Coronary artery (tissue), 2 donors: ENCODE measurements at regions not wholly inside any gene's neighbourhood (a gene's known extent, or its start where the extent isn't known, plus 50 kb on each side); places are given as distances from the start of the nearest gene placed in this dataset.

Experiments used
- DNase-seq: peaks from one replicate; pipeline ENCODE4 v3.0.0-alpha.2; 2017; ENCODE audit warnings: low spot score
- H3K27ac ChIP-seq, 2 donors: fragments of 200-600 bp; sonication (generic); one replicate each; pipeline ENCODE4 v1.5.1; 2016 to 2019
- H3K4me3 ChIP-seq: fragments of 200-600 bp; sonication (generic); 2 replicates; pipeline ENCODE4 v1.5.1; 2016; ENCODE audit warnings: mild to moderate bottlenecking, moderate library complexity
- TF ChIP-seq, protein P1 (sequence below): fragments of 200-600 bp; sonication (generic); IDR thresholded peaks from one replicate; pipeline ENCODE4 v1.5.1; 2019; ENCODE audit warnings: antibody characterized with exemption

DNA sequence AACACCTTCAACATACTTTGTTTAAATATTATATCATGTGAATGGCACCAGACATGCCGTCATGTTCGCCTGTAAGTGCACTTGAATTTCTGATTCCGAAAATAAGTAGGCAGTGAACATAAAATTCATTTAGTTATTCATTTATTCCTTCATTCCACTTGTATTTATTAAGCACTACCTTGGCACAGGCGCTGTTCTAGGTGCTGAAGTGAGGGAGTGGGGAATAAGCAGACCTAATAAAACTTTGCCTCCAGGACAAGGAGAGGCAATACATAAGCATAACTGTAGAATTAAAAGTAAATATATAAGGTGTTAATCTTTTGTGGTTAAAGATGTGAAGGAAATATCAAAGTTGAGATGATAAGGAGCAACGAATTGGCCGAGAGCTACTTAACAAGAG is 297.4 kb downstream of the TENT4A start:
- TF ChIP-seq, protein P1, sequence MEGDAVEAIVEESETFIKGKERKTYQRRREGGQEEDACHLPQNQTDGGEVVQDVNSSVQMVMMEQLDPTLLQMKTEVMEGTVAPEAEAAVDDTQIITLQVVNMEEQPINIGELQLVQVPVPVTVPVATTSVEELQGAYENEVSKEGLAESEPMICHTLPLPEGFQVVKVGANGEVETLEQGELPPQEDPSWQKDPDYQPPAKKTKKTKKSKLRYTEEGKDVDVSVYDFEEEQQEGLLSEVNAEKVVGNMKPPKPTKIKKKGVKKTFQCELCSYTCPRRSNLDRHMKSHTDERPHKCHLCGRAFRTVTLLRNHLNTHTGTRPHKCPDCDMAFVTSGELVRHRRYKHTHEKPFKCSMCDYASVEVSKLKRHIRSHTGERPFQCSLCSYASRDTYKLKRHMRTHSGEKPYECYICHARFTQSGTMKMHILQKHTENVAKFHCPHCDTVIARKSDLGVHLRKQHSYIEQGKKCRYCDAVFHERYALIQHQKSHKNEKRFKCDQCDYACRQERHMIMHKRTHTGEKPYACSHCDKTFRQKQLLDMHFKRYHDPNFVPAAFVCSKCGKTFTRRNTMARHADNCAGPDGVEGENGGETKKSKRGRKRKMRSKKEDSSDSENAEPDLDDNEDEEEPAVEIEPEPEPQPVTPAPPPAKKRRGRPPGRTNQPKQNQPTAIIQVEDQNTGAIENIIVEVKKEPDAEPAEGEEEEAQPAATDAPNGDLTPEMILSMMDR = no peak
- no peak for DNase-seq
- Histone ChIP-seq H3K4me3 (no peak overlapping the region), H3K27ac (no peak overlapping the region)

DNA sequence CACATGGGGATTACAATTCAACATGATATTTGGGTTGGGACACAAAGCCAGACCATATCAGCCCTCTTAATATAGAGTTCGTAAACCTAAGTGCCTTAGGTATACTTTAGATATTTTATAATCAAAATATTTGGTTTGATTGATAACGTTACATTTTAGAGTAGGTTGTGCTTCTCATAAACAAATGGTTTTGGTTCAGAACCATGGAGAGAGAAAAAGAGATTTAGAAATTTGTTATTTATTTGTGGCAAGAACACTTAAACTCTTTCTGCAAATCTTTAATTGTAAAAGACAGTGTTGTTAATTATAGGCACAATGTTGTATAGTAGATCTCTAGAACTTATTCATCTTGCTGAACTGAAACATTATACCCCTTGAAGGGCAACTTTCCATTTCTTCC is 298.8 kb downstream of the TENT4A start:
- Histone ChIP-seq H3K27ac (no peak overlapping the region), H3K4me3 (no peak overlapping the region)
- no peak for DNase-seq
- TF ChIP-seq, protein P1 = no peak

DNA sequence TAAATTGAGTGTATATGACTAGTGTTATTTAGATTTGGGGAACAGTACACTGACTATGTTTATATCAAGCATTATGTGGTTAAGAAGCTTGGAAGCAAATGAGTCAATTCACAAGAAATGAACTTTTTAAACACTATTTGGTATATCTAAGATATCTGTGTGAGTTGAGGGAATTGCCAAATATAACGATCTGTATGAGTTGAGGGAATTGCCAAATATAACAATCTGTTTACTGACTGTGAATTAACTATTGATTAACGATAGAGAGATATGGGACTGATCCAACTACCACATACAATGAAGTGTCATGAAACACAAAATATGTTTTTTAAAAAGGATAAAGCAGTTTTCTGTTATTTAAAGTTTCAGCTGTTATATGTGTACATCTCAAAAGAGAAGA is 301.4 kb downstream of the TENT4A start:
- TF ChIP-seq, protein P1 = no peak

DNA sequence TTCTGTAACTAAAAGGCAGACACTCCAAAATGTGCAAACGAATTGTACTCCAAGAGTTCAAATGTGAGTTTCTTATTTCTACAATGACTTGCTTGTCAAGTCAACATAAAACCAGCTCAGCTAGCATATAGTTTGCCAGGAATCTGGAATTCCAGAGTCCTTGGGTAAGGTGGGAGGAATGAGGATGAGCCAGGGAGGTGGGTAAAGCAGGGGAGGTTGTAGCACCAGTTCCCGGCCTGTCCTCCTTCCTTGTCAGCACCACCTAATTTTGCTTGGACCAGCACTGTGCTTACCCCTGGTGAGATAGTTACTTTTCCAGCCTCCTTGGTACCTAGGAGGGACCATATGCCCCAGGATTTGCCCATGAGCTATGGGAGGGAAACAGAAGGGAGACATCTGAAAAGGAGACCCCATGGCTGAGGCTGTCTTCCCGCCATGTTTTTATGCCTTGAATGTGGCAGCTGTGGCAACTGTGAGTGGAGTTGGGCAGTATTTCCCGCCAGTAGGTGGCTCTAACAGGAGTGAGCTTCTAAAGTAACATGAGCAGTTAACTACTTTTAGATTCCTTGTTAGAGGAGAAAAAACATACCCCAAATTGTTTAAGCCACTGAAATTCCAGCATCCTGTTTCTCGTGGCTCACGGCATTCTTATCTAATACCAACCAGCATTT is 302.5 kb downstream of the TENT4A start:
- no peak for DNase-seq
- Histone ChIP-seq H3K27ac (no peak overlapping the region), H3K4me3 (no peak overlapping the region)
- TF ChIP-seq, protein P1 = no peak

More for the DNA sequence above, 301.4 kb downstream of the TENT4A start:
- no peak for DNase-seq
- H3K4me3 ChIP-seq = no peak overlapping the region
- no peak overlapping the region for H3K27ac ChIP-seq

DNA sequence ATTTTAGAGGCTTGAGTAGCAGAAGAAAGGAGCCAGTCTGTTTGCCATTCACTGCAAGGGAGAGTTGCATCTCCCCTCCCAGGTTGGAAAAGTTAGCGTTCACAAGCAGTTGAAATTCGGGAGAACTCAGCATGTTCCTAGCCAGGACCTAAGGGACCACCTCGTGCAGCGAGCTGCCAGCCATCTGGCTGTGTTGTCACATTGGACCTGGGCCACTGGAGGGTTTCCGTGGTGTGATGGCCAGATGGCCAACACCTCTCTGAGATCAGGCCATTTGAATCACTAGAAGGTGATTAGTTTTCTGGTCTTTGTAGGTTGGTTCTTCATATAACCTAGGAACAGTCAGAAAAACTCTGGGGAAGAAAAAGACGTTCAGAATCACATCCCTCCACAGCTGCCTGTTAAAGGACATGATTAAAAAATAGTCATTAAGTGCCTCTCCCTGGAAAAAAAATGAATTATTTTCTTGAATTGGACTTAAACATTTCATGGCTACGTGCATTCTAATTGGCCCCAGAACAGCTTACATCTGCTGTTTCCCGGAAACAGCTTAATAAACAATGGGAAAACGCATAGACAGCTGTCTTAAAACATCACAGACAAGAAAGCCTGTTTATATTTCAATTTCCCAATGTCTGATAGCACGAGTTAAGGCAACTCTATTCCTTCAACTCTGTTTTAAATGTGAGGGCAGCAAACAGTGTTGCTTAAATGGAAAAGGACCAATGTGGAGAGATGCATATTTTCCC is 303.9 kb downstream of the TENT4A start:
- TF ChIP-seq, protein P1 = no peak
- no peak overlapping the region for H3K4me3 ChIP-seq
- DNase-seq = no peak
- H3K27ac ChIP-seq = no peak overlapping the region

DNA sequence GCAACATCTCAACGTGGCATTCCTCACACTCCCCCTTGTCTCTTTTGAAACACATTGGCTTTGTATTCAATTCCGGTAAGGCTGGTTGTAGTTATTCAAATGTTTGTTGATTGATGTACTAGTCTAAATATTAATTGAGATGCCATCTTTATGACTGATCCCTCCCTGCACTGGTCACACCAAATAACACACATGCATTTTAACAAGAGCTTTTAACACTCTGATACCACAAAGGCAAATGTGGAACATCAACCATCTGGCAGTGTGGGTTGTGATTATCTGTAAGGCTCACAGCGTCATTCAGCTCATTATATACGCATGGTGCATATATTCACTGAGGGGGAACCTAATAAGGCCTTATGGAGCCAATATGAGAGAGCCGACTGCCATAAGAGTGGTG is 305.0 kb downstream of the TENT4A start:
- Histone ChIP-seq H3K27ac (no peak overlapping the region), H3K4me3 (no peak overlapping the region)
- TF ChIP-seq, protein P1 = no peak
- no peak for DNase-seq

DNA sequence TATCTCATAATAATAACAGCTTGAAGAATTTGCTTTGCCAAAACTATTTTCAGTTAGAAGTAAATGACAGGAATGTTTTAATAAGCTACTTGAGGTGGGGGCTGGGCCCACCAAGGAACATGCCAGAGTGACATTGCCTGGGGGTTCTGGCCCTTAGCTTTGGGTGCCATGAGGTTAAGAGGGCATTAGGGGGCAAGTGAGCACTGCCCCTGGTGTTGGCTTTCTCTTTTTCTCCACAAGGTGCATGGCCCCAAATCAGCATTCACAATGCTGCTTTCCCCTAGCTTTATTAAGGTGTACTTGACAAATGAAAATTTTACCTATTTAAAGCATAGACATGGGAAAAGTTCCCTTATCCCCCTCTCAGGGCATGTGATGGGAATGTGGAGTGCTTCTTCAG is 305.4 kb downstream of the TENT4A start:
- H3K4me3 ChIP-seq = no peak overlapping the region
- DNase-seq = no peak
- no peak overlapping the region for H3K27ac ChIP-seq
- TF ChIP-seq, protein P1 = no peak
